ENCODE measurements at regions not wholly inside any gene's neighbourhood (a gene's known extent, or its start where the extent isn't known, plus 50 kb on each side); places are given as distances from the start of the nearest gene placed in this dataset.

DNA sequence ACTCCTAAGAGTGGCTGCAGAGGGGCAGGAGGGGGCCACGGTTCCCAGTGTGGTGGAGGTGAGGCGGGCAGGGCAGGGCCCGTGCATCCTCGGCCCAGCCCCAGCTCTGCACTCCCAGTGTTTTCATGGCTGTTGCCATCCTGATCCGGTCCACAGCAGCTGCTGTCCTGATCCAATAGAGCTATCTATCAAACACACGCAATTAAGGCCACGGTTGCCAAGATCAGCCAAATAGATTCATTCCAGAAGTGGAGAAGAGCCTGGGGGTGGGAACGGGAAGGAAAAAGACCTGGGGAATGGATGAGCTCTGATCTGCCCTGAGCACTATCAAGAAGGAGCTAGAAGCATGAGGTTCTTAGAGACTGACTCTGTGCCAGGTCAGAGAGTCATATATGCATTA is 160.9 kb upstream of the SYT13 start:
- no peak for DNase-seq (ENCODE audit: low spot score)
- no peaks in the 10 kb centered on the region for H3F3A ChIP-seq (ENCODE audit: low read depth)
- H2AFZ ChIP-seq (replicated peaks): no peak overlapping the region
- H3K9me3 Mint-ChIP-seq: no peaks in the 10 kb centered on the region
- H3K27me3 Mint-ChIP-seq (ENCODE audit: insufficient read depth, low read depth): peaks cover 22% of the 10 kb centered on the region
- no peak overlapping the region for H3K4me3 ChIP-seq
- H3K36me3 Mint-ChIP-seq: no peaks in the 10 kb centered on the region
- H4K20me1 ChIP-seq (ENCODE audit: low read depth): no peaks in the 10 kb centered on the region
- no peak for TF ChIP-seq EZH2phosphoT487 (IDR thresholded peaks at IDR 0.05)
- TF ChIP-seq, protein P1, sequence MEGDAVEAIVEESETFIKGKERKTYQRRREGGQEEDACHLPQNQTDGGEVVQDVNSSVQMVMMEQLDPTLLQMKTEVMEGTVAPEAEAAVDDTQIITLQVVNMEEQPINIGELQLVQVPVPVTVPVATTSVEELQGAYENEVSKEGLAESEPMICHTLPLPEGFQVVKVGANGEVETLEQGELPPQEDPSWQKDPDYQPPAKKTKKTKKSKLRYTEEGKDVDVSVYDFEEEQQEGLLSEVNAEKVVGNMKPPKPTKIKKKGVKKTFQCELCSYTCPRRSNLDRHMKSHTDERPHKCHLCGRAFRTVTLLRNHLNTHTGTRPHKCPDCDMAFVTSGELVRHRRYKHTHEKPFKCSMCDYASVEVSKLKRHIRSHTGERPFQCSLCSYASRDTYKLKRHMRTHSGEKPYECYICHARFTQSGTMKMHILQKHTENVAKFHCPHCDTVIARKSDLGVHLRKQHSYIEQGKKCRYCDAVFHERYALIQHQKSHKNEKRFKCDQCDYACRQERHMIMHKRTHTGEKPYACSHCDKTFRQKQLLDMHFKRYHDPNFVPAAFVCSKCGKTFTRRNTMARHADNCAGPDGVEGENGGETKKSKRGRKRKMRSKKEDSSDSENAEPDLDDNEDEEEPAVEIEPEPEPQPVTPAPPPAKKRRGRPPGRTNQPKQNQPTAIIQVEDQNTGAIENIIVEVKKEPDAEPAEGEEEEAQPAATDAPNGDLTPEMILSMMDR (IDR thresholded peaks at IDR 0.05): no peak
- H3K9me3 ChIP-seq (ENCODE audit: low read depth): no peaks in the 10 kb centered on the region
- H3K27ac ChIP-seq: no peak overlapping the region
- H3K9ac ChIP-seq: no peak overlapping the region
- H3K36me3 ChIP-seq: no peaks in the 10 kb centered on the region
- no peaks in the 10 kb centered on the region for H3K79me2 ChIP-seq (ENCODE audit: low read depth)
- H3K27me3 ChIP-seq: no peaks in the 10 kb centered on the region
- H3K27ac Mint-ChIP-seq: no peak overlapping the region
- peaks cover 14% of the 10 kb centered on the region for H3K4me1 Mint-ChIP-seq
- no peak overlapping the region for H3K4me2 ChIP-seq
- H3K4me1 ChIP-seq: peaks cover under 1% of the 10 kb centered on the region
- H3K4me3 Mint-ChIP-seq: no peak overlapping the region

DNA sequence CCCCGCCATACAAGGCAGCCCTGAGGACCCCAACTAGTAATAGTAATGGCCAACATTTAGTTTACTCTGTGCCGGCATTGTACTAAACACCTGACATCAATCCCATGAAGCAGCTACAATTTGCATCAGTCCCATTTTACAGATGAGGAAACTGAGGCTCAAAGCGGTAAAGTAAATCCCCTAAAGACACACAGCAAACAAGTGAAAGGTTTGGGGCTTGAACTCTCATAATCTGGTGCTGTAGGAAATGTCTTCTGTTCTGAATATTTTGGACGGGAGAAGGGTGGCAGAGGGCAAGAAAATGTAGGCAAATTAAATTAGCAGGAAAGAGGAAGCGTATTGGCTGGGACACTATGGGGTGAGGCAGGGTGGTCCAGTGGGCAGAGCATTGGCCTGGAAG is 160.3 kb upstream of the SYT13 start:
- no peaks in the 10 kb centered on the region for H3K27me3 ChIP-seq
- Mint-ChIP-seq H3K27ac (peak overlapping the region; percentile 5), H3K4me3 (no peak overlapping the region), H3K27me3 (ENCODE audit: insufficient read depth, low read depth) (peaks cover 22% of the 10 kb centered on the region), H3K9me3 (no peaks in the 10 kb centered on the region), H3K4me1 (peaks cover 14% of the 10 kb centered on the region), H3K36me3 (no peaks in the 10 kb centered on the region)
- no peaks in the 10 kb centered on the region for H4K20me1 ChIP-seq (ENCODE audit: low read depth)
- H3K9ac ChIP-seq: no peak overlapping the region
- H3K9me3 ChIP-seq (ENCODE audit: low read depth): no peaks in the 10 kb centered on the region
- H3F3A ChIP-seq (ENCODE audit: low read depth): no peaks in the 10 kb centered on the region
- no peak for DNase-seq (ENCODE audit: low spot score)
- no peak overlapping the region for H2AFZ ChIP-seq (replicated peaks)
- H3K36me3 ChIP-seq: no peaks in the 10 kb centered on the region
- no peaks in the 10 kb centered on the region for H3K79me2 ChIP-seq (ENCODE audit: low read depth)
- no peak overlapping the region for H3K4me2 ChIP-seq
- H3K27ac ChIP-seq: no peak overlapping the region
- H3K4me3 ChIP-seq: no peak overlapping the region
- TF ChIP-seq, protein P1 (IDR thresholded peaks at IDR 0.05): no peak
- TF ChIP-seq EZH2phosphoT487 (IDR thresholded peaks at IDR 0.05): no peak
- TF ChIP-seq EZH2 (IDR thresholded peaks at IDR 0.05): no peak
- peaks cover 5% of the 10 kb centered on the region for H3K4me1 ChIP-seq

DNA sequence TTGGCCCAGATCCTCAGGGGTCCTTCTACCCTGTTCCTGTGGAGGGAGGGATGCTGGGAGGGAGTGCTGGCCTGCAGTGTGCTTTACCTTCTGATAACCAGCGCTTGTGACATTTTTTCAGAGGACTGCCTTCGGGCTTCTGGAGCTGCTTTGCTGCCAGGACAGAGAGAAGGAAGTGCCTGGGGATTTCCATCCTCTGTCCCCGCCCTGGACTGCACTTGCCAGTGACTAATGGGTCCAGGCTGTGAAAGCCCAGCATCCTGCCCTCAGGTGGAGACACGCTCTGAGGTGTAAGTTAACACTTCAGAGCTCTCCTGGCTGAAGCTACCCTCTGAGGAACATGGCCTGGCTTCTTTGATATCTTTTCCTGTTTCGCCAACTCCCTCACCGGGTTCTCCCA is 158.7 kb upstream of the SYT13 start:
- Mint-ChIP-seq H3K36me3 (no peaks in the 10 kb centered on the region), H3K4me3 (no peak overlapping the region), H3K27me3 (ENCODE audit: insufficient read depth, low read depth) (peaks cover 25% of the 10 kb centered on the region), H3K9me3 (peaks cover 2% of the 10 kb centered on the region), H3K4me1 (peaks cover 29% of the 10 kb centered on the region), H3K27ac (no peak overlapping the region)
- no peak for DNase-seq (ENCODE audit: low spot score)
- Histone ChIP-seq H3K9ac (no peak overlapping the region), H3K4me3 (no peak overlapping the region), H3K79me2 (ENCODE audit: low read depth) (no peaks in the 10 kb centered on the region), H3K4me1 (peaks cover 21% of the 10 kb centered on the region), H3F3A (ENCODE audit: low read depth) (no peaks in the 10 kb centered on the region), H2AFZ (replicated peaks) (no peak overlapping the region), H3K27me3 (no peaks in the 10 kb centered on the region), H3K27ac (no peak overlapping the region), H3K36me3 (no peaks in the 10 kb centered on the region), H3K9me3 (ENCODE audit: low read depth) (no peaks in the 10 kb centered on the region), H4K20me1 (ENCODE audit: low read depth) (no peaks in the 10 kb centered on the region), H3K4me2 (no peak overlapping the region)
- TF ChIP-seq EZH2 (IDR thresholded peaks at IDR 0.05): no peak
- no peak for TF ChIP-seq EZH2phosphoT487 (IDR thresholded peaks at IDR 0.05)
- TF ChIP-seq, protein P1 (IDR thresholded peaks at IDR 0.05): no peak

Measured in neural progenitor cell (in vitro differentiated cells).